AG04449 (cell line): ENCODE measurements at regions not wholly inside any gene's neighbourhood (a gene's known extent, or its start where the extent isn't known, plus 50 kb on each side); places are given as distances from the start of the nearest gene placed in this dataset.

Source experiments
- CTCF ChIA-PET: fragments of 350-600 bp; formaldehyde crosslinking; extraction: SDS; loops from one replicate; lab custom pipeline; 2021; ENCODE audit warnings: antibody characterized with exemption; lab: Yijun Ruan, JAX
- POLR2A ChIA-PET: fragments of 400-600, 350-600 bp; formaldehyde crosslinking; extraction: SDS; loops from one replicate; lab custom pipeline; 2020; ENCODE audit warnings: antibody characterized with exemption, inconsistent platforms; lab: Yijun Ruan, JAX
- DNase-seq: peaks from one replicate; pipeline ENCODE4 v3.0.0-alpha.2; 2010; ENCODE audit warnings: low read depth, low spot score
- H3K4me3 ChIP-seq: 2 replicates; pipeline ENCODE4 v1.5.1; 2011; ENCODE audit warnings: low read depth, mild to moderate bottlenecking, control low read depth, low read length
- CTCF ChIP-seq: IDR thresholded peaks from one replicate; pipeline ENCODE4 v1.5.1; 2011; ENCODE audit warnings: mild to moderate bottlenecking, moderate library complexity, low read length, control low read depth, inconsistent platforms; ENCODE audit not compliant: insufficient read depth; ENCODE audit errors: missing control alignments

DNA sequence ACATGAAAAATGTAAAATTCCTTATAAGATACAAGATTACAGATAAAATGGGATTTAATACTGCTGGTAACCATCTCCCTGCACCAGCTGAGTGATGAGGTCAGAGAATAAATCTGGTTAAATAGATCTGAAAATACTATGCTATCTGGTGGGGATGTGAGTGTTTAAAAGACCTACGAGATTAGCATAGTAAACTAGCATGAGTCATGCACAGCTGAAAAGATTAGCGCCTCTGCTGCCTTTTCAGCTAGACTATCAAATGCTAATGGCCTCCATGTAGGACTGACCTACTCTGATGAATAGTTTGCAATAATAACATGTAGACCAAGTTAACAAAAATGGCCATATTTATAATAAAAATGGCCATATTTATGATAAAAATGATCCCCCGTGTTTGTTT, 553.3 kb downstream of the C6orf118 start:
- H3K4me3 ChIP-seq, result no peak overlapping the region
- TF ChIP-seq CTCF, result no peak
- no peak for DNase-seq
- CTCF ChIA-PET, result no interaction called here
- POLR2A ChIA-PET, result no interaction called here

DNA sequence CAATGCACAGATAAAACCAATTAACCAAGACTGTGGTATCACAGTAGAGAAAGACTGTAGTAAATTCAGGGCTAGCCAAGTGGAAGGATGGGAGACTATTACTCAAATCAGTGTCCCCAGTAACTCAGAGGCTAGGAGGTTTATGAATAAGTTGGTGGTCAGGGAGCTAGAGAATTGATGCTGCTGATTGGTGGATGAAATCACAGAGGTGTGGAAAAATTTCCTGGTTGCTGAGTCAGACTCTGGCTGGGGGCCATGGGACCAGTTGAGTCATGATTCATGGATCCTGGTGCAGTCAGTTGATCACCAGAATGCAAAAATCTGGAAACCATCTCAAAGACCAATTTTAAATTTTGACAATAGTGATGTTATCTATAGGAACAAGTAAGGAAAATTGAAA, 555.9 kb downstream of the C6orf118 start:
- TF ChIP-seq CTCF, result no peak
- ChIA-PET CTCF (no interaction called here), POLR2A (no interaction called here)
- no peak for DNase-seq
- no peak overlapping the region for H3K4me3 ChIP-seq

DNA sequence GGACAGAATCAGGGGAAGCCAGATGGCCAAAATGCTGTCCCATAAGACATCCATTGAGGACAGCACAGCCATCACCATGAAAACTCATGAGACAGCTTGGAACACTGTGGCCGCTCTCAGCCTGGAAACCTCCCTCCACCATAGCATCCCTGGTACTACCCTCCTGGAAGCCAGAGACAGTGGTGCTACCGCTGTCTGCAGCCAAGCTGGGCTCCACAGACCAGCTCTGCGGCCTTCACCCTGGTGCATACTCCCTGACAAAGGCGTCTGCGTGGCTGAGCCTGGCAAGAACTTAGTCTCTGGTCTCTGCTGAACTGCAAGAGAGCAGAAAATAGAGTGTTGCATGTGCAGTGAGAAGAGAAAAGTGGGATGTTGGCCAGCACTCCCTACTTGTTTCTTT, 558.0 kb downstream of the C6orf118 start:
- H3K4me3 ChIP-seq, result no peak overlapping the region
- DNase-seq, result no peak
- no peak for TF ChIP-seq CTCF
- POLR2A ChIA-PET, result no interaction called here
- CTCF ChIA-PET, result no interaction called here

DNA sequence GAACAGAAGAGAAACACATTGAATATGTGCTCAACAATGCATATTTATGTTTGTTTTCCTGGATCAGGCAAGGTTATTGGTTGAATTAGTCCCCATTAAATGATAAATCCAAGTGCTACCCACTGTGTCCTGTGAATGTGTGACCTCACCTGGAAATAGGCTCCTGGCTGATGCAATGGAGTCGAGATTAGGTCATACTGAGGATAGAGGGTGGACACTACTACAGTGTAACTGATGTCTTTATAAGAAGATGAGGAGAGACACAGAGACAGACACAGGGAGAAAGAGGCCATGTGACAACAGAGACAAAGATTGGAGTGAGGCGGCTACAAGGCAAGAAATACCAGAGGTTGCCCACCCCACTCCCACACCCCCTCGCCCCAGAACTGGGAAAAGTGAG, 559.3 kb downstream of the C6orf118 start:
- POLR2A ChIA-PET, result no interaction called here
- H3K4me3 ChIP-seq, result no peak overlapping the region
- CTCF ChIA-PET, result no interaction called here
- no peak for DNase-seq
- TF ChIP-seq CTCF, result no peak

DNA sequence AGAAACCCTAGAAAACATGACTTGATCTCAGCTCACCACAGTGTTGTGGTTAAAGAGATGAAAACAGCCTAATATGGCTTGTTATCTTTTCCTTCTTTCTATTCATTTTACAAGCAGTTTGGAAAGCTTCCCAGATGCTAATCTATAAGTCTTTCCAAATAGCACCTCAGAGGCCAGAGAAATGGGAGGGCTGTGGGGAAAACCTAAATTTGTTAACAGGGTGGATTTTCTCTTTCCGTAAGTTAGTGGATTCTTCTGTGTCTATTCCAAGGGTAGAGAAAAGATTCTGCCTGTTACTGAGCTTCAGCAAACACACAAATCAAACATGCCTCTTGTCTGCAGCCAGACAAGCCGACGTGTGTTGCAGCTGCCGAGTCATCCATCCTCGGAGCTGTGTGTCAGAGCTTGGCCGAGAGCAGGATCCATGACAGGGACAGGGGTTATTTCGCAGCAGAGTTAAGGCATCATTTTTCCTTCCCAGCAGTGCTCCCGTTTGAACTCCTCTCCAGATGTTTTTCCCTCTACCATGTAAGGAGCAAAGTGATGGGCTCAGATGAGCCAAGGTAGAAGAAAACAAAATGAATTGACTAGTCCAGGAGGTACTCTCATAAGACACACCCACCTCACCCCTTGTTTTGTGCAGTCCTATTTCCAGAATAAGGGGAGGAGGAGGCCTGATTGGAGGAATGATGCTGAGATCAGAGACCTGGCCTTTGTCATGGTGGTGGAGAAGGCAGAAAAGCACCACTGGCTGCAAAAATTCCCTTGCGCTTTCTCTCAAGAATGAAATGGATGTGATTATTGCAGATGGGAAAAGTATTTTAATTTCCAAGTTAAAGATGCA, 560.0 kb downstream of the C6orf118 start:
- TF ChIP-seq CTCF, result no peak
- ChIA-PET CTCF (no interaction called here), POLR2A (no interaction called here)
- no peak overlapping the region for H3K4me3 ChIP-seq
- no peak for DNase-seq

- ChIA-PET POLR2A (no interaction called here), CTCF (no interaction called here)
- no peak for TF ChIP-seq CTCF
- no peak overlapping the region for H3K4me3 ChIP-seq
- DNase-seq, result no peak
These were observed 565.1 kb downstream of the C6orf118 start for GRCh38 chr6:164744301-164744700.
